SK-N-SH treated with all-trans-retinoic acid at 6 μM for 48 hours (cell line): ENCODE measurements at regions not wholly inside any gene's neighbourhood (a gene's known extent, or its start where the extent isn't known, plus 50 kb on each side); places are given as distances from the start of the nearest gene placed in this dataset.

ENCODE experiments used
- ARNTL ChIP-seq: fragments of 450-650 bp; formaldehyde crosslinking; IDR thresholded peaks from 2 replicates; pipeline ENCODE4 v1.5.0; 2020; ENCODE audit warnings: low read depth, mild to moderate bottlenecking, moderate library complexity, borderline replicate concordance
- CSDC2 ChIP-seq: fragments of 250-450 bp; sonication (Bioruptor Pico); IDR thresholded peaks from 2 replicates; pipeline ENCODE4 v1.5.0; 2020; ENCODE audit warnings: mild to moderate bottlenecking, moderate library complexity
- TOX ChIP-seq: fragments of 250-450 bp; sonication (Bioruptor Pico); IDR thresholded peaks from 2 replicates; pipeline ENCODE4 v1.8.0; 2021; ENCODE audit warnings: mild to moderate bottlenecking, moderate library complexity, borderline replicate concordance
- TF ChIP-seq, protein P1 (sequence below): fragments of 250-450 bp; sonication (Bioruptor Pico); IDR thresholded peaks from 2 replicates; pipeline ENCODE4 v1.5.1; 2020; ENCODE audit warnings: low read depth, mild to moderate bottlenecking, moderate library complexity

DNA sequence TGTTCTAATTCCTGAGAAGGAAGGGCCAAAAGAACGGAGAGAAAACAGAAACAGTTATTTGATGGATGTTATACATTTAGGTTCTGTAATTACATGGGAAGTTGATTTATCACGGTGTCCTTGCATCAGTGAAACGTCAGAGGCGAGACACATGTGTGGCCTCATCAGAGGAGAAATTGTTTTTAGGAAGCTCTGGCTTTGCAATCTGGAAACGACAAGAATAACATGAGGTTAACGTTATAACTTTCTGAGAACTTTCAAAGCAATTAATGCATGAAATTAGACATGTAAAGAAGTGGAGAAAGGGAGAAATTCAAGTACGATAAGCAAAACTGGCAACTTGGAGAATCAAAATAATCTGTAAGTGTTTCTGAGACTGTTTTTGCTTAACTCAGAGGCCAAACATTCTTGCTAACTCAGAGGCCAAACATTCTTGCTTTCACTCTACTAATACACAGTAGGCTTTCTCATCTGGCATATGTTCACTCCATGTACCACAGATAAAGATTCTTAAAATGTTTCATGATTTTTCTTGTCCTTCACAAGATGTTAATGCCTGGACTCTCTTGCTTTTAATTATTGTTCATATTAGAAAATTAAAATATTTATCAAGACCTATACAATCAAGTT is 933.0 kb downstream of the TLE4 start:
- no peak for TF ChIP-seq CSDC2
- no peak for TF ChIP-seq TOX
- TF ChIP-seq, protein P1, sequence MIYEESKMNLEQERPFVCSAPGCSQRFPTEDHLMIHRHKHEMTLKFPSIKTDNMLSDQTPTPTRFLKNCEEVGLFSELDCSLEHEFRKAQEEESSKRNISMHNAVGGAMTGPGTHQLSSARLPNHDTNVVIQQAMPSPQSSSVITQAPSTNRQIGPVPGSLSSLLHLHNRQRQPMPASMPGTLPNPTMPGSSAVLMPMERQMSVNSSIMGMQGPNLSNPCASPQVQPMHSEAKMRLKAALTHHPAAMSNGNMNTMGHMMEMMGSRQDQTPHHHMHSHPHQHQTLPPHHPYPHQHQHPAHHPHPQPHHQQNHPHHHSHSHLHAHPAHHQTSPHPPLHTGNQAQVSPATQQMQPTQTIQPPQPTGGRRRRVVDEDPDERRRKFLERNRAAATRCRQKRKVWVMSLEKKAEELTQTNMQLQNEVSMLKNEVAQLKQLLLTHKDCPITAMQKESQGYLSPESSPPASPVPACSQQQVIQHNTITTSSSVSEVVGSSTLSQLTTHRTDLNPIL: no peak
- no peak for TF ChIP-seq ARNTL
